ENCODE measurements at regions not wholly inside any gene's neighbourhood (a gene's known extent, or its start where the extent isn't known, plus 50 kb on each side); places are given as distances from the start of the nearest gene placed in this dataset.

GRCh38 chr20:7004801-7005200 is 237.3 kb downstream of the BMP2 start:
- no peaks in the 10 kb centered on the region for H3K9me3 ChIP-seq
- TF ChIP-seq CTCF (IDR thresholded peaks at IDR 0.05): no peak
- no peaks in the 10 kb centered on the region for H3K27me3 ChIP-seq
- no peak for DNase-seq
- no peaks in the 10 kb centered on the region for H3K36me3 ChIP-seq
- no peaks in the 10 kb centered on the region for H3K4me1 ChIP-seq
- intact Hi-C loops (cut with DNase I; ENCODE audit: low total_unique reads): no loop called here
- H3K27ac ChIP-seq: no peak overlapping the region
- no peak overlapping the region for H3K4me3 ChIP-seq

- TF ChIP-seq CTCF (IDR thresholded peaks at IDR 0.05): no peak
- Histone ChIP-seq H3K27ac (no peak overlapping the region), H3K4me1 (no peaks in the 10 kb centered on the region), H3K27me3 (no peaks in the 10 kb centered on the region), H3K36me3 (no peaks in the 10 kb centered on the region), H3K4me3 (no peak overlapping the region), H3K9me3 (no peaks in the 10 kb centered on the region)
- intact Hi-C loops (cut with DNase I; ENCODE audit: low total_unique reads): no loop called here
- DNase-seq: no peak
These were observed 243.0 kb downstream of the BMP2 start for GRCh38 chr20:7010527-7010926.

- H3K4me1 ChIP-seq: no peaks in the 10 kb centered on the region
- H3K27ac ChIP-seq: no peak overlapping the region
- H3K36me3 ChIP-seq: no peaks in the 10 kb centered on the region
- DNase-seq: no peak
- intact Hi-C loops (cut with DNase I; ENCODE audit: low total_unique reads): no loop called here
- no peaks in the 10 kb centered on the region for H3K27me3 ChIP-seq
- no peaks in the 10 kb centered on the region for H3K9me3 ChIP-seq
- H3K4me3 ChIP-seq: no peak overlapping the region
- TF ChIP-seq CTCF (IDR thresholded peaks at IDR 0.05): no peak
These were observed 247.8 kb downstream of the BMP2 start for GRCh38 chr20:7015257-7015656.

GRCh38 chr20:7022597-7022996 is 255.1 kb downstream of the BMP2 start:
- TF ChIP-seq CTCF (IDR thresholded peaks at IDR 0.05): no peak
- intact Hi-C loops (cut with DNase I; ENCODE audit: low total_unique reads): no loop called here
- Histone ChIP-seq H3K27ac (no peak overlapping the region), H3K4me3 (no peak overlapping the region), H3K4me1 (no peaks in the 10 kb centered on the region), H3K36me3 (no peaks in the 10 kb centered on the region), H3K9me3 (peaks cover 0 to 4% (median 0%) of the 10 kb centered on the region in 3 donors), H3K27me3 (no peaks in the 10 kb centered on the region)
- DNase-seq: no peak

- H3K4me3 ChIP-seq: no peak overlapping the region
These were observed 258.1 kb downstream of the BMP2 start for GRCh38 chr20:7025635-7026034.

More at GRCh38 chr20:7025635-7026034, 258.1 kb downstream of the BMP2 start:
- Histone ChIP-seq H3K36me3 (no peaks in the 10 kb centered on the region), H3K4me1 (no peaks in the 10 kb centered on the region), H3K27me3 (no peaks in the 10 kb centered on the region), H3K27ac (no peak overlapping the region), H3K9me3 (peaks cover 0 to 4% (median 0%) of the 10 kb centered on the region in 3 donors)
- intact Hi-C loops (cut with DNase I; ENCODE audit: low total_unique reads): no loop called here
- no peak for TF ChIP-seq CTCF (IDR thresholded peaks at IDR 0.05)
- no peak for DNase-seq

Measured in tibial artery (tissue), 4 donors.